Brain microvascular endothelial cell (primary cell): ENCODE measurements at regions not wholly inside any gene's neighbourhood (a gene's known extent, or its start where the extent isn't known, plus 50 kb on each side); places are given as distances from the start of the nearest gene placed in this dataset.

Experiments used
- DNase-seq: peaks from one replicate; pipeline ENCODE4 v3.0.0-alpha.2; 2020
- H3K27ac ChIP-seq: fragments of 250-450 bp; sonication (Bioruptor Pico); 2 replicates; pipeline ENCODE4 v1.5.1; 2020; ENCODE audit warnings: mild to moderate bottlenecking, moderate library complexity
- H3K27me3 ChIP-seq: fragments of 250-450 bp; sonication (Bioruptor Pico); replicated peaks from 2 replicates; pipeline ENCODE4 v1.5.1; 2020; ENCODE audit warnings: mild to moderate bottlenecking
- H3K36me3 ChIP-seq: fragments of 250-450 bp; sonication (Bioruptor Pico); replicated peaks from 2 replicates; pipeline ENCODE4 v1.5.1; 2020; ENCODE audit warnings: mild to moderate bottlenecking
- H3K4me3 ChIP-seq: 2 replicates; pipeline ENCODE4 v1.5.1; 2011; ENCODE audit warnings: low read depth, mild to moderate bottlenecking, control low read depth, low read length, moderate library complexity
- in situ Hi-C: cut with HindIII; loops from 2 replicates; pipeline ENCODE4 v1.10.0; 2017; ENCODE audit warnings: low sequenced_read_pairs, low pct_ligation_motif_present
- TF ChIP-seq, protein P1 (sequence below): IDR thresholded peaks from 2 replicates; pipeline ENCODE4 v1.5.1; 2011; ENCODE audit warnings: low read depth, mild to moderate bottlenecking, moderate library complexity, low read length, control low read depth, inconsistent platforms; ENCODE audit errors: missing control alignments

GRCh38 chr18:75489493-75490190, 62.1 kb upstream of the SMIM21 start:
- Histone ChIP-seq H3K27ac (peak overlapping the region; percentile 65), H3K27me3 (no peaks in the 10 kb centered on the region), H3K36me3 (no peaks in the 10 kb centered on the region), H3K4me3 (no peak overlapping the region)
- in situ Hi-C loops = no loop called here
- TF ChIP-seq, protein P1, sequence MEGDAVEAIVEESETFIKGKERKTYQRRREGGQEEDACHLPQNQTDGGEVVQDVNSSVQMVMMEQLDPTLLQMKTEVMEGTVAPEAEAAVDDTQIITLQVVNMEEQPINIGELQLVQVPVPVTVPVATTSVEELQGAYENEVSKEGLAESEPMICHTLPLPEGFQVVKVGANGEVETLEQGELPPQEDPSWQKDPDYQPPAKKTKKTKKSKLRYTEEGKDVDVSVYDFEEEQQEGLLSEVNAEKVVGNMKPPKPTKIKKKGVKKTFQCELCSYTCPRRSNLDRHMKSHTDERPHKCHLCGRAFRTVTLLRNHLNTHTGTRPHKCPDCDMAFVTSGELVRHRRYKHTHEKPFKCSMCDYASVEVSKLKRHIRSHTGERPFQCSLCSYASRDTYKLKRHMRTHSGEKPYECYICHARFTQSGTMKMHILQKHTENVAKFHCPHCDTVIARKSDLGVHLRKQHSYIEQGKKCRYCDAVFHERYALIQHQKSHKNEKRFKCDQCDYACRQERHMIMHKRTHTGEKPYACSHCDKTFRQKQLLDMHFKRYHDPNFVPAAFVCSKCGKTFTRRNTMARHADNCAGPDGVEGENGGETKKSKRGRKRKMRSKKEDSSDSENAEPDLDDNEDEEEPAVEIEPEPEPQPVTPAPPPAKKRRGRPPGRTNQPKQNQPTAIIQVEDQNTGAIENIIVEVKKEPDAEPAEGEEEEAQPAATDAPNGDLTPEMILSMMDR = no peak
- peak; percentile 90 for DNase-seq

DNA sequence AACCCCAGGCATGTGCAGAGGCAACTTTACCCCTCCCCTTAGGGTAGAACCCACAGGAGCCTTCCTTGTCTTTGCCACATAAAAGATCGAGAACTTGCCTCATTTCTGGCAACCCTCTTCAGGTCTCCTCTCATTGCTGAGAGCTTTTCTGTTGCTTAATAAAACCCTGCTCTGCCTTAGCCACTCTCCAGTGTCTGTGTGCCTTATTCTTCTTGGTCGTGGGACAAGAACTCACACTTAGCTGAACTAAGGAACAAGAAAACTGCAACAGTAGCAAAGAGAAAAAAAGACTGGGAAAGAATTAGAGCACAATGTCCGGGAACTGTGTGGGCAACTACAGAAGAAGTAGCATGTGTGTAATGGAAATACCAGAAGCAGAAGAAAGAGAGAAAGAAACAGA, 56.2 kb upstream of the SMIM21 start:
- Histone ChIP-seq H3K36me3 (no peaks in the 10 kb centered on the region), H3K27ac (no peak overlapping the region), H3K27me3 (no peaks in the 10 kb centered on the region), H3K4me3 (no peak overlapping the region)
- in situ Hi-C loops = no loop called here
- no peak for DNase-seq
- TF ChIP-seq, protein P1 = no peak

DNA sequence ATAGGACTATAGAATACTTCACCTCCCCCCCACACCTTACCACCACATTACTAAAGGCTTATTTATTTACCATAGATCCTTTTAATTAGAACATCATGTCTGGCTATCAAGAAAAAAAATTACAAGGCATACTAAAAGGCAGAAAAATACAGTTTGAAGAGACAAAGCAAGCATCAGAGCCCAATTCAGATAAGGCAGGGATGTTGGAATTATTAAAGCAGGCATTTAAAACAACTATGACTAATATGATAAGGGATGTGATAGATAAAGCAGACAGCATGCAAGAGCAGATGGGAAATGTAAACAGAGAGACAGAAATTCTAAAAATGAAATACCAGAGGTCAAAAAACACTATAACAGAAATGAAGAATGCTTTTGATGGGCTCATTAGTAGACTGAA, 55.4 kb upstream of the SMIM21 start:
- DNase-seq = no peak
- in situ Hi-C loops = no loop called here
- Histone ChIP-seq H3K27ac (no peak overlapping the region), H3K36me3 (no peaks in the 10 kb centered on the region), H3K4me3 (no peak overlapping the region), H3K27me3 (no peaks in the 10 kb centered on the region)
- TF ChIP-seq, protein P1 = no peak

GRCh38 chr18:75480487-75480886, 53.0 kb upstream of the SMIM21 start:
- no peak overlapping the region for H3K27ac ChIP-seq
- TF ChIP-seq, protein P1 = no peak

DNA sequence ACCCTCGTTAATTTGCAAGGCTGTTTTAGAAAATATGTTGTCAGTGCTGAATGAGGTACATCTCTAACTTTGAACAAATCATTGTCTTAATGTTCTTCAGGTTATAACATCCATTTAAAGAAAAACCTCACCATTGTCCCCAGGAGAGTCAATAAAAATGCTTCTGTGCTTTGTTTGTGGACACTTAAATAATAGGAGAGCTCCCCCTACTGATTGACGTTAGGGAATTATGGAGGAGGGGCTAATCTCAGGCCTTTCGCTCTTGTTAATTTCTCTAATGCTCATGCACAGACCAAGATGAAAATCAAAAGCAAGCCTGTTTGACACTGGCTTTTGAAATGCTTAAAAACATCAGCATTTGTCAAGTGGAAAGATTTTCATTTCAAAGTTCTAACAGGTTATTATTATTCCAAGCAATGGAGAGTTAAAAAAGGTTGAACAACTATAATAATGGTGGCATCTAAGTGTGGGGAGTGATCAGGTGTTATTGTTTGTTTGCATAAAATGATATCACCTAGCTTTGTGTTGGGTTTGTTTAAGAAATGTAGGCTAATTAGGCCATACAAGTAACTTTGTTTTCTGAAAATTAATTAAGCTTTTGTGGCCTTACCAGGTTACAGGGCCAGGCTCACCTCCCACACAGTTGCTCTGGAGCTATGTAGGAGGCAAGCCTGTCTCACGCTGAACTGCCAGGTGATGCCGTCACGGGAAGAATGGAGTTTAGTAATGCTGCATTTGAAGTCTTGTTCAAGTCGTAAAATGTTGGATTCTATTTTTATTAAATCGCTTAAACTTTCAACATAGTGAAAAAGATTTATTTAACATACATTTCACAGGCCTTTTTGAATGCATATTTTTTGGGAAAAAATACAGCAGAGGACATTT, 51.7 kb upstream of the SMIM21 start:
- Histone ChIP-seq H3K4me3 (no peak overlapping the region), H3K36me3 (no peaks in the 10 kb centered on the region), H3K27ac (no peak overlapping the region), H3K27me3 (no peaks in the 10 kb centered on the region)
- in situ Hi-C loops = no loop called here
- peak; percentile 28 for DNase-seq
- TF ChIP-seq, protein P1 = peak; percentile 67

More at GRCh38 chr18:75480487-75480886, 53.0 kb upstream of the SMIM21 start:
- in situ Hi-C loops = no loop called here
- H3K27me3 ChIP-seq = no peaks in the 10 kb centered on the region
- no peak overlapping the region for H3K4me3 ChIP-seq
- no peaks in the 10 kb centered on the region for H3K36me3 ChIP-seq
- DNase-seq = no peak
